OCI-LY3 (cell line): ENCODE measurements at regions not wholly inside any gene's neighbourhood (a gene's known extent, or its start where the extent isn't known, plus 50 kb on each side); places are given as distances from the start of the nearest gene placed in this dataset.

Experiments used
- EZH2phosphoT487 ChIP-seq: fragments of 200-600 bp; shearing (Covaris generic); IDR thresholded peaks from 2 replicates; pipeline ENCODE4 v1.6.1; 2018; ENCODE audit warnings: antibody characterized with exemption, mixed run types, low read depth
- TF ChIP-seq, protein P1 (sequence below): fragments of 200-600, 300-600 bp; sonication (generic); IDR thresholded peaks from 2 replicates; pipeline ENCODE4 v1.5.1; 2014; ENCODE audit warnings: antibody characterized with exemption, low read length, low read depth

DNA sequence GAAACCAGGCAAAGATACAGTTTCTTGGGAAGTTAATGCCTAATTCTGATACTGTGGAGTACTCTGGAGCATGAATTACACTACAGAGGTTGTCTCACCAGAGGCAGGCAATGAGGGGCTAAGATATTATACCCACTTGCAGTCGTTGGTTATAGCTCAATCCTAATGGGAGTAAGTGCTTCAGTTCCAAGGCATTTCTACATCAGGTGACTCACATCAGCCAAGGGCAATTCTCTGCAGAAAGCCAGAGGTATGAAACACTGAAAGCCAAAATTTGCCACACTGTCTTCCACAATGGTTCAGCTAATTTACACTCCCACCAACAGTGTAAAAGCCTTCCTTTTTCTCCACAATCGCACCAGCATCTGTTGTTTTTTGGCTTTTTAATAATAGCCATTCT lies 174.0 kb upstream of the IL15 start:
- TF ChIP-seq, protein P1, sequence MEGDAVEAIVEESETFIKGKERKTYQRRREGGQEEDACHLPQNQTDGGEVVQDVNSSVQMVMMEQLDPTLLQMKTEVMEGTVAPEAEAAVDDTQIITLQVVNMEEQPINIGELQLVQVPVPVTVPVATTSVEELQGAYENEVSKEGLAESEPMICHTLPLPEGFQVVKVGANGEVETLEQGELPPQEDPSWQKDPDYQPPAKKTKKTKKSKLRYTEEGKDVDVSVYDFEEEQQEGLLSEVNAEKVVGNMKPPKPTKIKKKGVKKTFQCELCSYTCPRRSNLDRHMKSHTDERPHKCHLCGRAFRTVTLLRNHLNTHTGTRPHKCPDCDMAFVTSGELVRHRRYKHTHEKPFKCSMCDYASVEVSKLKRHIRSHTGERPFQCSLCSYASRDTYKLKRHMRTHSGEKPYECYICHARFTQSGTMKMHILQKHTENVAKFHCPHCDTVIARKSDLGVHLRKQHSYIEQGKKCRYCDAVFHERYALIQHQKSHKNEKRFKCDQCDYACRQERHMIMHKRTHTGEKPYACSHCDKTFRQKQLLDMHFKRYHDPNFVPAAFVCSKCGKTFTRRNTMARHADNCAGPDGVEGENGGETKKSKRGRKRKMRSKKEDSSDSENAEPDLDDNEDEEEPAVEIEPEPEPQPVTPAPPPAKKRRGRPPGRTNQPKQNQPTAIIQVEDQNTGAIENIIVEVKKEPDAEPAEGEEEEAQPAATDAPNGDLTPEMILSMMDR, result no peak
- no peak for TF ChIP-seq EZH2phosphoT487
